GM18868 (cell line): ENCODE measurements at regions not wholly inside any gene's neighbourhood (a gene's known extent, or its start where the extent isn't known, plus 50 kb on each side); places are given as distances from the start of the nearest gene placed in this dataset.

Experiments
- ATAC-seq: cut with Tn5 transposase; IDR thresholded peaks from one replicate; pipeline ENCODE4 v1.9.1; 2021; ENCODE audit warnings: mild to moderate bottlenecking, moderate library complexity; ENCODE audit not compliant: unreplicated experiment

DNA sequence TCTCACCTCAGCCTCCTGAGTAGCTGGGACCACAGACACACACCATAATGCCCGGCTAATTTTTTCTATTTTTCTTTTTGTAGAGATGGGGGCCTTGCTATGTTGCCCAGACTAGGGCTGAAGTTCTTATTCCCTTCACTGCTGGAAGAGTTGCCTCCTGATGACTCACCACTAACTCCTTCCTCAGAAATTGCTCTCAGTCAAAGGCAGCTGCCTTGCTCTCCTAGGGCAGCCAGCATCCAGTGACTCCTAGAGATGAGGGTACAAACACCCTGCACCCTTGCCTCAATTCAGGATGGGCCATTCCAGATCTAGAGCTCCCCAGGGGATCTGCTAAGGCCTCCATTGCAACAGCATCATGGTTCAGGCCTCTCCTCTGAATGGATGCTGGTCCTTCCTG is 54.0 kb upstream of the RASSF8 start:
- no peak for ATAC-seq

DNA sequence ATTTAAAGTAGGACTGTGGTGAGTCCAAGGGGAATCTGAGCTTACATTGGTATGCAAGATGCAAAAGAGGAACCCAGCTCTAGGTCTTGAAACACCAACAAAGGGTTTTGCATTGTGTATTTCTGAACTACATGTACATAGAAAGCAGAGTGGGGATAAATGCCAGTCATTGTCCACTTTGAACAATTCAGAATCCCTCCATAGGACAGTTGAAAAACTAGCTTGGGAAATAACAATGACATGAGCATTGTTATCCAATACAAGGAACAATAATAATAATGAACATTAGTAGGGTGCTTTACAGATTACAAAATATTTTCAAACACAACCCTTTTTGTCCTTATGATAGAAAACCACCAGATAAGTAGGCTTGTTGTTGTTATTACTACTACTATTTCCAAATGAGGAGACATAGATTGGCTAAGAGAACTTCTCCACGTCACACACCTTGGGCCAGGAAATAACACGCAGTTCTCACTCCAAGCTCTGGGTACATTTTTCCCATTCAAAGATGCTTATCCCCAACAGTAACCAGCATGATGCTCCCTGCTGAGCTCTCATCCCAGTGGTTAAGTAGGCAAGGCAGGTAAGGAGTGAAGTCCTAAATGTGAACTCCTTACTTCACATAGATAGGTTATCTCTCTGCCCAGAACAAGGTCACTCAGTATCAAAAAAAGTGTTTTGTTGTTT is 51.7 kb upstream of the RASSF8 start:
- ATAC-seq, result no peak
